Upper lobe of right lung (tissue), 1 donor: ENCODE measurements at regions not wholly inside any gene's neighbourhood (a gene's known extent, or its start where the extent isn't known, plus 50 kb on each side); places are given as distances from the start of the nearest gene placed in this dataset.
"Not testable (repeated sequence)": the region's sequence is repeated elsewhere in the genome, so short reads cannot be mapped to it uniquely, and the experiment has no call there.

ENCODE experiments used
- ATAC-seq: fragments of 200-7000 bp; cut with Tn5 transposase; one replicate; pipeline ENCODE4 v1.9.1; 2020; ENCODE audit warnings: mild to moderate bottlenecking, moderate library complexity
- DNase-seq: peaks from one replicate; pipeline ENCODE4 v3.0.0-alpha.2; 2020
- H3K27ac ChIP-seq: fragments of 200-600 bp; one replicate; pipeline ENCODE4 v1.8.0; 2022
- H3K27me3 ChIP-seq: fragments of 200-600 bp; one replicate; pipeline ENCODE4 v1.8.0; 2022; ENCODE audit warnings: mild to moderate bottlenecking
- H3K36me3 ChIP-seq: fragments of 200-600 bp; one replicate; pipeline ENCODE4 v1.8.0; 2022
- H3K4me1 ChIP-seq: fragments of 200-600 bp; one replicate; pipeline ENCODE4 v1.8.0; 2022
- H3K4me3 ChIP-seq: fragments of 200-600 bp; one replicate; pipeline ENCODE4 v1.8.0; 2022; ENCODE audit warnings: mild to moderate bottlenecking
- H3K9me3 ChIP-seq: fragments of 200-600 bp; one replicate; pipeline ENCODE4 v1.8.0; 2022
- intact Hi-C: fragments of 100-400 bp; cut with DNase I; formaldehyde crosslinking; loops from one replicate; pipeline ENCODE4 v1.11.0; 2022
- TF ChIP-seq, protein P1 (sequence below): fragments of 200-600 bp; IDR thresholded peaks from one replicate; pipeline ENCODE4 v1.8.0; 2022; ENCODE audit warnings: antibody characterized with exemption
- donor health status: DM: no; HTN: yes; CAD: no; lungs with severe emphysema.

DNA sequence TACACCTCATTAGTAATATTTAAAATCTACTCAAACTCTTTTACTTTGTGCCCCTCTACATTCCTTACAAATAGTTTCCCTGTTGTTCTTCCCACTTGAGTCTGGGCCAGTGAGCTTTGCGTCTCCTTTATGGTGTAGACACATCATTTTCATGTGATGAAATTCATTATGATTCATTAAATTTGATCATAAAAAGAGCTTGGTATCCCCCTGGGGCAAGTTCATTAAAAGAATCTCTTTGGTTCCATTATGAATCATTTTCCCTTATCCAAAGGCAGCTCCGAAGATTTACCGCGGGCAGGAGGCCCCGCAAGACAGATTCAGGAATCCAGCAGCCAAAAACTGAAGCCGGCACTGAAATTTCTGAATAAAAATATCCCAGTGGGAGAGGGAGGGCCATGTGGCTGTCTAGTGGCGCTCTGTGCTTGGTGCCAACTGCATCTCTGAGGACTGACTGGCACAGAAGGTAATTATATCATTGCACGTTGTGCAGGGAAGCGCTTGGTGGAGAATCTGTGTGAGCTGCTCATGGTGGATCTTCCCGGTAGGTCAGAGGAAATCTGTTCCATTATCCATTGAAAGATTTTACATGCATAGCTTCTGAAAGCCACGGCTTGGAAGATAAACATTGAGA, 151.4 kb upstream of the PITRM1 start:
- DNase-seq (no peak), ATAC-seq (no peak)
- Histone ChIP-seq H3K36me3 (no peaks in the 10 kb centered on the region), H3K4me1 (no peaks in the 10 kb centered on the region), H3K27me3 (no peaks in the 10 kb centered on the region), H3K27ac (no peak overlapping the region), H3K9me3 (no peaks in the 10 kb centered on the region), H3K4me3 (no peak overlapping the region)
- TF ChIP-seq, protein P1, sequence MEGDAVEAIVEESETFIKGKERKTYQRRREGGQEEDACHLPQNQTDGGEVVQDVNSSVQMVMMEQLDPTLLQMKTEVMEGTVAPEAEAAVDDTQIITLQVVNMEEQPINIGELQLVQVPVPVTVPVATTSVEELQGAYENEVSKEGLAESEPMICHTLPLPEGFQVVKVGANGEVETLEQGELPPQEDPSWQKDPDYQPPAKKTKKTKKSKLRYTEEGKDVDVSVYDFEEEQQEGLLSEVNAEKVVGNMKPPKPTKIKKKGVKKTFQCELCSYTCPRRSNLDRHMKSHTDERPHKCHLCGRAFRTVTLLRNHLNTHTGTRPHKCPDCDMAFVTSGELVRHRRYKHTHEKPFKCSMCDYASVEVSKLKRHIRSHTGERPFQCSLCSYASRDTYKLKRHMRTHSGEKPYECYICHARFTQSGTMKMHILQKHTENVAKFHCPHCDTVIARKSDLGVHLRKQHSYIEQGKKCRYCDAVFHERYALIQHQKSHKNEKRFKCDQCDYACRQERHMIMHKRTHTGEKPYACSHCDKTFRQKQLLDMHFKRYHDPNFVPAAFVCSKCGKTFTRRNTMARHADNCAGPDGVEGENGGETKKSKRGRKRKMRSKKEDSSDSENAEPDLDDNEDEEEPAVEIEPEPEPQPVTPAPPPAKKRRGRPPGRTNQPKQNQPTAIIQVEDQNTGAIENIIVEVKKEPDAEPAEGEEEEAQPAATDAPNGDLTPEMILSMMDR, result no peak
- intact Hi-C loops, result no loop called here

DNA sequence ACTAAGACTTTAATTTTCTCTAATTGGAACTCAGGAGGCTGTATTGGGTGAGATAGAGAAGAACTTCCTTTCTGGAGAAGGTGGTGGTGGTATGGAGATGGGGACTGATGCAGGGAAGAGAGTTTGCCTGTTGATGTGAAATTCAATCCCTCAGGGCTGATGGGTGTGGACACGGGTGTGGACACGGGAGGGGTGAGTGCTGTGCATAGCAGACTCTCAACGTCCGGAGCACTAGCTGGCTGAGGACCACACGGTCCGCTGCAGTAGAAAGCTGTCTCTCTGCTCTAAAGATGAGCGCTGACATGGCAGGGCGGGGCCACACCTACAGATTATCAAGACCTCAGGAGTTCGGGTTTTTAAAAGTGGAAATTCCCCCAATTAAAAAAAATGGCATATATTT, 148.5 kb upstream of the PITRM1 start:
- H3K4me1 ChIP-seq, result no peaks in the 10 kb centered on the region
- DNase-seq, result no peak
- intact Hi-C loops, result no loop called here
- H3K36me3 ChIP-seq, result no peaks in the 10 kb centered on the region
- H3K27me3 ChIP-seq, result peaks cover 4% of the 10 kb centered on the region
- TF ChIP-seq, protein P1, result no peak
- ATAC-seq, result no peak
- no peaks in the 10 kb centered on the region for H3K9me3 ChIP-seq
- H3K27ac ChIP-seq, result no peak overlapping the region
- no peak overlapping the region for H3K4me3 ChIP-seq

DNA sequence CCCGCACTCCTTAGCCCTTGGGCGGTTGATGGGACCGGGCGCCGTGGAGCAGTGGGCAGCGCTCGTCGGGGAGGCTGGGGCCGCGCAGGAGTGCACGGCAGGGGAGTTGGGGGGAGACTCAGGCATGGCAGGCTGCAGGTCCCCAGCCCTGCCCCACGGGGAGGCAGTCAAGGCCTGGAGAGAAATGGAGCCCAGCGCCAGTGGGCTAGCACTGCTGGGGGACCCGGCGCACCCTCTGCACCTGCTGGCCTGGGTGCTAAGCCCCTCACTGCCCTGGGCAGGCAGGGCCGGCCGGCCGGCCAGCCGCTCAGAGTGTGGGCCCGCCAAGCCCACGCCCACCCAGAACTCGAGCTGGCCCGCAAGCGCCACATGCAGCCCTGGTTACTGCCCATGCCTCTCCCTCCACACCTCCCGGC, 147.2 kb upstream of the PITRM1 start:
- intact Hi-C loops, result no loop called here
- Histone ChIP-seq H3K4me1 (no peaks in the 10 kb centered on the region), H3K27ac (no peak overlapping the region), H3K27me3 (peaks cover 4% of the 10 kb centered on the region), H3K9me3 (no peaks in the 10 kb centered on the region), H3K4me3 (no peak overlapping the region), H3K36me3 (no peaks in the 10 kb centered on the region)
- no peak for ATAC-seq
- no peak for DNase-seq
- TF ChIP-seq, protein P1, result no peak

DNA sequence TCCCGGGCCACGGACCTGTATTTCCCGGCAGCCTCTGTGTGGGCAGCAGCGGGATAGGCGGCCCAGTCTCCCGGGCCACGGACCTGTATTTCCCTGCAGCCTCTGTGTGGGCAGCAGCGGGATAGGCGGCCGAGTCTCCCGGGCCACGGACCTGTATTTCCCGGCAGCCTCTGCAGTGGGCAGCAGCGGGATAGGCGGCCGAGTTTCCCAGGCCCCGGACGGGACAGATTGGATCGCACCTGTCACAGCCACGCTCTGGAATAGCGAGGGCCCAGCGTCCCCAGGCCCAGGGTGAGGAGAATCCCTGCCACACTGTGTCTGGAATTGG, 145.9 kb upstream of the PITRM1 start:
- H3K9me3 ChIP-seq, H3K4me1 ChIP-seq, DNase-seq, H3K27me3 ChIP-seq, H3K4me3 ChIP-seq, ATAC-seq, H3K36me3 ChIP-seq, intact Hi-C loops, H3K27ac ChIP-seq: not testable (repeated sequence)

DNA sequence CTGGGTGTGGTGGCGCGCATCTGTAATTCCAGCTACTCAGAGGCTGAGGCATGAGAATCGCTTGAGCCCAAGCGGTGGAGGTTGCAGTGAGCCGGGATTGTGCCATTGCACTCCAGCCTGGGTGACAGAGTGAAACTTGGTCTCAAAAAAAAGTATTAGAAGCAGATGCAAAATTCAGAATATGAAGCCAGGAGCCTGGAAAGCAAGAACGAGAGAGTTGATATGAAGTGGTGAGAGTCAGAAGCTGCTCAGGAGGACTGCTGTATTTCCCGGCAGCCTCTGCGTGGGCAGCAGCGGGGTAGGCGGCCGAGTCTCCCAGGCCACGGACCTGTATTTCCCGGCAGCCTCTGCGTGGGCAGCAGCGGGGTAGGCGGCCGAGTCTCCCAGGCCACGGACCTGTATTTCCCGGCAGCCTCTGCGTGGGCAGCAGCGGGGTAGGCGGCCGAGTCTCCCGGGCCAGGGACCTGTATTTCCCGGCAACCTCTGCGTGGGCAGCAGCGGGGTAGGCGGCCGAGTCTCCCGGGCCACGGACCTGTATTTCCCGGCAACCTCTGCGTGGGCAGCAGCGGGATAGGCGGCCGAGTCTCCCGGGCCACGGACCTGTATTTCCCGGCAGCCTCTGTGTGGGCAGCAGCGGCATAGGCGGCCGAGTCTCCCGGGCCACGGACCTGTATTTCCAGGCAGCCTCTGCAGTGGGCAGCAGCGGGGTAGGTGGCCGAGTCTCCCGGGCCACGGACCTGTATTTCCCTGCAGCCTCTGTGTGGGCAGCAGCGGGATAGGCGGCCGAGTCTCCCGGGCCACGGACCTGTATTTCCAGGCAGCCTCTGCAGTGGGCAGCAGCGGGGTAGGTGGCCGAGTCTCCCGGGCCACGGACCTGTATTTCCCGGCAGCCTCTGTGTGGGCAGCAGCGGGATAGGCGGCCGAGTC, 145.2 kb upstream of the PITRM1 start:
- ATAC-seq, H3K4me3 ChIP-seq, H3K36me3 ChIP-seq, DNase-seq, H3K4me1 ChIP-seq, H3K27me3 ChIP-seq, intact Hi-C loops, H3K9me3 ChIP-seq, H3K27ac ChIP-seq: not testable (repeated sequence)

DNA sequence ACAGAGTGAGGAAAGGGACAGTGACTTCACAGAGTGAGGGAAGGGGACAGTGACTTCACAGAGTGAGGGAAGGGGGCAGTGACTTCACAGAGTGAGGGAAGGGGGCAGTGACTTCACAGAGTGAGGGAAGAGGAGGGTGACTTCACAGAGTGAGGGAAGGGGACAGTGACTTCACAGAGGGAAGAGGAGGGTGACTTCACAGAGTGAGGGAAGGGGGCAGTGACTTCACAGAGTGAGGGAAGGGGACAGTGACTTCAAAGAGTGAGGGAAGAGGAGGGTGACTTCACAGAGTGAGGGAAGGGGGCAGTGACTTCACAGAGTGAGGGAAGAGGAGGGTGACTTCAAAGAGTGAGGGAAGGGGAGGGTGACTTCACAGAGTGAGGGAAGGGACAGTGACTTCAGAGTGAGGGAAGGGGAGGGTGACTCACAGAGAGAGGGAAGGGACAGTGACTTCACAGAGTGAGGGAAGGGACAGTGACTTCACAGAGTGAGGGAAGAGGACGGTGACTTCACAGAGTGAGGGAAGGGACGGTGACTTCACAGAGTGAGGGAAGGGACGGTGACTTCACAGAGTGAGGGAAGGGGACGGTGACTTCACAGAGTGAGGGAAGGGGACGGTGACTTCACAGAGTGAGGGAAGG, 142.0 kb upstream of the PITRM1 start:
- ATAC-seq, DNase-seq, H3K9me3 ChIP-seq, H3K27me3 ChIP-seq, H3K27ac ChIP-seq, H3K4me1 ChIP-seq, H3K4me3 ChIP-seq, H3K36me3 ChIP-seq, intact Hi-C loops: not testable (repeated sequence)

DNA sequence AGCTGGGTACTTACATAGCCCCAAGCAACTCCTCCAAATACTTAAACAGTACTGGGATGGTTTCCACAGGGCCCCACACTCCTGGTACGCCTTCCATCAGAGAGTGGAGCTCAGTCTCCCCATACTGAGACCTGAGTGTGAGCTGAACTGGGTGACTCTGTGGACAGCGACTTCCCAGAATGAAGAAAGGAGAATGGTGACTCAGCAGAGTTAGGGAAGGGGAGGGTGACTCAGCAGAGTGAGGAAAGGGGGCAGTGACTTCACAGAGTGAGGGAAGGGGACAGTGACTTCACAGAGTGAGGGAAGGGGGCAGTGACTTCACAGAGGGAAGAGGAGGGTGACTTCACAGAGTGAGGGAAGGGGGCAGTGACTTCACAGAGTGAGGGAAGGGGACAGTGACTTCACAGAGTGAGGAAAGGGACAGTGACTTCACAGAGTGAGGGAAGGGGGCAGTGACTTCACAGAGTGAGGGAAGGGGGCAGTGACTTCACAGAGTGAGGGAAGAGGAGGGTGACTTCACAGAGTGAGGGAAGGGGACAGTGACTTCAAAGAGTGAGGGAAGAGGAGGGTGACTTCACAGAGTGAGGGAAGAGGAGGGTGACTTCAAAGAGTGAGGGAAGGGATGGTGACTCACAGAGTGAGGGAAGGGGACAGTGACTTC, 141.3 kb upstream of the PITRM1 start:
- intact Hi-C loops, DNase-seq, H3K4me1 ChIP-seq, H3K27me3 ChIP-seq, H3K27ac ChIP-seq, H3K4me3 ChIP-seq, H3K9me3 ChIP-seq, H3K36me3 ChIP-seq: not testable (repeated sequence)
- ATAC-seq, result peak; percentile 47
